ENCODE measurements at regions not wholly inside any gene's neighbourhood (a gene's known extent, or its start where the extent isn't known, plus 50 kb on each side); places are given as distances from the start of the nearest gene placed in this dataset.
"Not testable (repeated sequence)": the region's sequence is repeated elsewhere in the genome, so short reads cannot be mapped to it uniquely, and the experiment has no call there.

DNA sequence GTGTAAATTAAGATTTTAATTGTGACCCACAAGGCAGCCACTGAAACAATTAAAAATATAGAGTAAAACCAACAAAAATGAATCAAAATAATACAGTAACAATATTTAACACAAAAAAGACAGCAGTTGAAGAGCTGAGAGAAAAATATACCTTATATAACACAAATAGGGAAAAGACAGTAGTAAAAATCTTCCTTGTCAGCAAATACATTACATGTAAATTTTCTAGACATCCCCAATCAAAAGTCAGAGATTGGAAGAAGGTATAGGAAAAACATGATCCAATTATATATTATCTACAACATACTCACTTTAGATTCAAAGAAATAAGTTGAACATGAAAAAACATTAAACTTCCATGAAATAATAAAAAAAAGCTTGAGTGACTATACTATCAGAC, 330.8 kb downstream of the UBE2NL start:
- no peak for DNase-seq
- intact Hi-C loops (cut with DNase I), result no loop called here
- TF ChIP-seq POLR2AphosphoS5 (IDR thresholded peaks at IDR 0.05) (no peak), EP300 (IDR thresholded peaks at IDR 0.05) (no peak), POLR2A (IDR thresholded peaks at IDR 0.05) (no peak)
- TF ChIP-seq, protein P1, sequence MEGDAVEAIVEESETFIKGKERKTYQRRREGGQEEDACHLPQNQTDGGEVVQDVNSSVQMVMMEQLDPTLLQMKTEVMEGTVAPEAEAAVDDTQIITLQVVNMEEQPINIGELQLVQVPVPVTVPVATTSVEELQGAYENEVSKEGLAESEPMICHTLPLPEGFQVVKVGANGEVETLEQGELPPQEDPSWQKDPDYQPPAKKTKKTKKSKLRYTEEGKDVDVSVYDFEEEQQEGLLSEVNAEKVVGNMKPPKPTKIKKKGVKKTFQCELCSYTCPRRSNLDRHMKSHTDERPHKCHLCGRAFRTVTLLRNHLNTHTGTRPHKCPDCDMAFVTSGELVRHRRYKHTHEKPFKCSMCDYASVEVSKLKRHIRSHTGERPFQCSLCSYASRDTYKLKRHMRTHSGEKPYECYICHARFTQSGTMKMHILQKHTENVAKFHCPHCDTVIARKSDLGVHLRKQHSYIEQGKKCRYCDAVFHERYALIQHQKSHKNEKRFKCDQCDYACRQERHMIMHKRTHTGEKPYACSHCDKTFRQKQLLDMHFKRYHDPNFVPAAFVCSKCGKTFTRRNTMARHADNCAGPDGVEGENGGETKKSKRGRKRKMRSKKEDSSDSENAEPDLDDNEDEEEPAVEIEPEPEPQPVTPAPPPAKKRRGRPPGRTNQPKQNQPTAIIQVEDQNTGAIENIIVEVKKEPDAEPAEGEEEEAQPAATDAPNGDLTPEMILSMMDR (IDR thresholded peaks at IDR 0.05), result no peak
- Histone ChIP-seq H3K36me3 (no peaks in the 10 kb centered on the region), H3K9me3 (no peaks in the 10 kb centered on the region), H3K4me3 (no peak overlapping the region), H3K27ac (no peak overlapping the region), H3K4me1 (no peaks in the 10 kb centered on the region), H3K27me3 (no peaks in the 10 kb centered on the region)

DNA sequence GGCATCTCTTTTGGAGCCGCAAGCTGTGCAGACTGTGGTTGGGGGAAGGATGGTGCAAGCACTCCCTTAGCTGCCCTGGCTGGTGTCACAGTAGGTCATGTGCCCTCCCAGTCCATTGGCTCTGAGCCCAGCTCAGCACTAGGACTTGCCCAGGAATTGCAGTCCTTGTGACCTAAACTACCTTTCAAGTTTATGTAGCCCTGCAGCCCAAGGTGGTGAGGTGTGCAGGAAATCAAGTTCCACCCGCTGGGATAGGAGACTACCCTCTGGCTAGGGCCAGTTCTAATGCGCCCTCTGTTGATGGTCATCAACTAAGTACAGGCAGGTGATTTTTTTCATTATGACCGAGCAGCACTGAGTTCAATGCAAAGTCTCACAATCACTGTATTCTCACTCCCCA, 335.2 kb downstream of the UBE2NL start:
- Histone ChIP-seq H3K4me3 (no peak overlapping the region), H3K4me1 (no peaks in the 10 kb centered on the region), H3K27me3 (no peaks in the 10 kb centered on the region), H3K9me3 (no peaks in the 10 kb centered on the region), H3K27ac (no peak overlapping the region), H3K36me3 (no peaks in the 10 kb centered on the region)
- intact Hi-C loops (cut with DNase I), result no loop called here
- 40 to 52% methylated on average over 4 of the region's 4 CpGs for WGBS, 2 donors
- TF ChIP-seq, protein P1 (IDR thresholded peaks at IDR 0.05), result no peak
- TF ChIP-seq POLR2AphosphoS5 (IDR thresholded peaks at IDR 0.05), result no peak
- no peak for TF ChIP-seq POLR2A (IDR thresholded peaks at IDR 0.05)
- TF ChIP-seq EP300 (IDR thresholded peaks at IDR 0.05), result no peak
- no peak for DNase-seq

DNA sequence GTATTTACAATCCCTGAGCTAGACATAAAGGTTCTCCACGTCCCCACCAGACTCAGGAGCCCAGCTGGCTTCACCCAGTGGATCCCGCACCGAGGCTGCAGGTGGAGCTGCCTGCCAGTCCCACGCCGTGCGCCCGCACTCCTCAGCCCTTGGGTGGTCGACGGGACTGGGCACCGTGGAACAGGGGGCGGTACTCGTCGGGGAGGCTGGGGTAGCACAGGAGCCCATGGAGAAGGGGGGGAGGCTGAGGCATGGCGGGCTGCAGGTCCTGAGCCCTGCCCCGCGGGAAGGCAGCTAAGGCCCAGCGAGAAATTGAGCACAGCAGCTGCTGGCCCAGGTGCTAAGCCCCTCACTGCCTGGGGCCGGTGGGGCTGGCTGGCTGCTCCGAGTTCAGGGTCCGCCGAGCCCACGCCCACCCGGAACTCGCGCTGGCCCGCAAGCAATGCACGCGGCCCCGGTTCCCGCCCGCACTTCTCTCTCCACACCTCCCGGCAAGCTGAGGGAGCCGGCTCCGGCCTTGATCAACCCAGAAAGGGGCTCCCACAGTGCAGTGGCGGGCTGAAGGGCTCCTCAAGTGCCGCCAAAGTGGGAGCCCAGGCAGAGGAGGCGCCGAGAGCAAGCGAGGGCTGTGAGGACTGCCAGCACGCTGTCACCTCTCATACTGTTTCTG, 347.4 kb downstream of the UBE2NL start:
- not testable (repeated sequence) for H3K27ac ChIP-seq

DNA sequence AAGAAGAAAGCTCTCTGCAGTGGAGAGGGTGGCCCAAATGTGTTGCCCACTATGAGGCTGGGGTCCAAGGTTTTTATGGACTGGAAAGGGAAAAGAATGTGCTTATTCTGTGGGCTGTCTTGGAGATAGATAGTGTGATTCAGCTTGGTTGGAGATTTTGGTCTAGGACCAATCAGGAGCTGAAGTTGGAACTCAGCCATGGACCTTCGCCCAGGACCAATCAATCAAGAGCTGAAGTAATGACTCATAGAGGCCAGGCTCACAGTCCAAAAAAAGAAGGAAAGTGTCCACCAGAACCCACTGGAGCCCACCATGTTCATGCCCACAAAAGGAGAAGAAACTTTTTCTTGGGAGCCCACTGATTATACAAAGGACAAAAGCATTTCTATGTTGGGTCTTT, 369.5 kb downstream of the UBE2NL start:
- no peak for DNase-seq
- Histone ChIP-seq H3K9me3 (no peaks in the 10 kb centered on the region), H3K4me1 (no peaks in the 10 kb centered on the region), H3K27me3 (no peaks in the 10 kb centered on the region), H3K36me3 (no peaks in the 10 kb centered on the region), H3K27ac (no peak overlapping the region), H3K4me3 (no peak overlapping the region)
- TF ChIP-seq, protein P1 (IDR thresholded peaks at IDR 0.05), result no peak
- TF ChIP-seq POLR2AphosphoS5 (IDR thresholded peaks at IDR 0.05), result no peak
- intact Hi-C loops (cut with DNase I), result no loop called here
- 80 to 93% methylated on average over 1 of the region's 1 CpG for WGBS, 2 donors

More for the DNA sequence above, 347.4 kb downstream of the UBE2NL start:
- 89 to 95% methylated on average over 40 of the region's 40 CpGs for WGBS, 2 donors
- H3K4me3 ChIP-seq; H3K27me3 ChIP-seq; intact Hi-C loops (cut with DNase I); H3K9me3 ChIP-seq; H3K4me1 ChIP-seq; H3K36me3 ChIP-seq; DNase-seq: not testable (repeated sequence)

DNA sequence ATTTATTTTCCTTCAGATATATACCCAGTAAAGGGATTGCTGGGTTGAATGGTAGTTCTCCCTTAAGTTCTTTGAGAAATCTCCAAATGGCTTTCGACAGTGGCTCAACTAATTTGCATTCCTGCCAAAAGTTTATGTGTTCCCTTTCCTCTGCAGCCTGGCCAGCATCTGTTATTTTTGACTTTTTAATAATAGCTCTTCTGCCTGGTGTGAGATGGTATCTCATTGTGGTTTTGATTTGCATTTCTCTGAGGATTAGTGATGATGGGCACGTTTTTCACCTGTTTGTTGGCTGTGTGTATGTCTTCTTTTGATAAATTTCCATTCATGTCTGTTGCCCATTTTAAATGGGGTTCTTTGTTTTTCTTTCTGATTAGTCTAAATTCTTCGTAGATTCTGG, 375.2 kb downstream of the UBE2NL start:
- TF ChIP-seq, protein P1 (IDR thresholded peaks at IDR 0.05), result no peak
- TF ChIP-seq EP300 (IDR thresholded peaks at IDR 0.05) (no peak), POLR2AphosphoS5 (IDR thresholded peaks at IDR 0.05) (no peak), POLR2A (IDR thresholded peaks at IDR 0.05) (no peak)
- Histone ChIP-seq H3K9me3 (no peaks in the 10 kb centered on the region), H3K4me3 (no peak overlapping the region), H3K27ac (no peak overlapping the region), H3K4me1 (no peaks in the 10 kb centered on the region), H3K36me3 (no peaks in the 10 kb centered on the region), H3K27me3 (no peaks in the 10 kb centered on the region)
- DNase-seq, result no peak
- 63 to 69% methylated on average over 3 of the region's 3 CpGs for WGBS, 2 donors
- intact Hi-C loops (cut with DNase I), result no loop called here
